ENCODE measurements at regions not wholly inside any gene's neighbourhood (a gene's known extent, or its start where the extent isn't known, plus 50 kb on each side); places are given as distances from the start of the nearest gene placed in this dataset.

DNA sequence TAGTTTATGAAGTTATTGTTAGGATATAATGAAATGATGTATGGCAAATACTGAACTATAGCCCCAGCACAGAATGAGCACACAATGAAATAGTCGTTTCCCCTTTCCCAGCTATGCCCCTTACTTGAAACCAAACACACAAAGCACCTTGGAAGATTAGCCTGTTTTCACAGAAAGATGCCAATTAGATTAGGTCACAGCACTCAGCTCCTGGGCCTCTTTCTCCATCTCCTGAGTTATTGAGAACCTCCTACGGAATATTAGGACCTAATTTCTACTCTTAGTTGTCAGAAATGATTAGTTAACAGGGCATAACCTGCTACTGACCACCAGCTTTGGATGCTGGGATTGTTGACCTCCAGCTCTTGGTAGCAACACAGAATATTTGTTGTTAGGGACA, 269.4 kb upstream of the ROPN1 start:
- no peak for ATAC-seq

More for the DNA sequence above, 269.4 kb upstream of the ROPN1 start:
- Histone ChIP-seq H3K27me3 (ENCODE audit: control insufficient read depth in 1 of 2, insufficient read depth in 2 of 2, low read length in 2 of 2) (peaks cover 0 to 4% of the 10 kb centered on the region in 2 experiments; a peak in 1 of 5 replicates), H3K4me2 (ENCODE audit: low read depth, low read length) (no peak overlapping the region), H3K4me1 (ENCODE audit: insufficient read depth, low read length) (peaks cover 8% of the 10 kb centered on the region), H2AFZ (ENCODE audit: low read length) (no peak overlapping the region), H3K36me3 (replicated peaks in 1 of 2; ENCODE audit: control insufficient read depth in 1 of 2, insufficient read depth in 2 of 2, low read length in 2 of 2) (no peaks in the 10 kb centered on the region), H4K20me1 (ENCODE audit: insufficient read depth, low read length) (no peaks in the 10 kb centered on the region), H3K27ac (ENCODE audit: extremely low read length, insufficient read depth, low read length) (no peak overlapping the region), H3K4me3 (replicated peaks in 1 of 3; ENCODE audit: insufficient read depth in 1 of 3, low read depth in 2 of 3, low read length in 3 of 3) (no peak overlapping the region), H3K79me2 (ENCODE audit: insufficient read depth, low read length) (no peaks in the 10 kb centered on the region), H3K9ac (ENCODE audit: insufficient read depth, low read depth, low read length) (no peak overlapping the region), H3K9me3 (ENCODE audit: low read length) (no peaks in the 10 kb centered on the region)
- WGBS (ENCODE audit: low lambda C conversion rate) = 0% methylated on average over 2 of the region's 2 CpGs
- FAIRE-seq (no peak), DNase-seq (ENCODE audit: low spot score) (no peak)
- ChIA-PET CTCF (ENCODE audit: low intra/inter-chr PET ratio, low total read pairs) (no interaction called here), POLR2A (no interaction called here)
- TF ChIP-seq ZFY (CRISPR knock-in tag; IDR thresholded peaks at IDR 0.05) (no peak), ZNF383 (CRISPR knock-in tag; IDR thresholded peaks at IDR 0.05; ENCODE audit: borderline replicate concordance) (no peak), STAG1 (CRISPR knock-in tag; IDR thresholded peaks at IDR 0.05) (no peak), NKX3-1 (CRISPR knock-in tag; IDR thresholded peaks at IDR 0.05) (no peak), SP4 (CRISPR knock-in tag; IDR thresholded peaks at IDR 0.05) (no peak), SMARCE1 (IDR thresholded peaks at IDR 0.05; ENCODE audit: borderline replicate concordance) (no peak), HOXA3 (CRISPR knock-in tag; IDR thresholded peaks at IDR 0.05) (no peak)
- TF ChIP-seq, protein P1, sequence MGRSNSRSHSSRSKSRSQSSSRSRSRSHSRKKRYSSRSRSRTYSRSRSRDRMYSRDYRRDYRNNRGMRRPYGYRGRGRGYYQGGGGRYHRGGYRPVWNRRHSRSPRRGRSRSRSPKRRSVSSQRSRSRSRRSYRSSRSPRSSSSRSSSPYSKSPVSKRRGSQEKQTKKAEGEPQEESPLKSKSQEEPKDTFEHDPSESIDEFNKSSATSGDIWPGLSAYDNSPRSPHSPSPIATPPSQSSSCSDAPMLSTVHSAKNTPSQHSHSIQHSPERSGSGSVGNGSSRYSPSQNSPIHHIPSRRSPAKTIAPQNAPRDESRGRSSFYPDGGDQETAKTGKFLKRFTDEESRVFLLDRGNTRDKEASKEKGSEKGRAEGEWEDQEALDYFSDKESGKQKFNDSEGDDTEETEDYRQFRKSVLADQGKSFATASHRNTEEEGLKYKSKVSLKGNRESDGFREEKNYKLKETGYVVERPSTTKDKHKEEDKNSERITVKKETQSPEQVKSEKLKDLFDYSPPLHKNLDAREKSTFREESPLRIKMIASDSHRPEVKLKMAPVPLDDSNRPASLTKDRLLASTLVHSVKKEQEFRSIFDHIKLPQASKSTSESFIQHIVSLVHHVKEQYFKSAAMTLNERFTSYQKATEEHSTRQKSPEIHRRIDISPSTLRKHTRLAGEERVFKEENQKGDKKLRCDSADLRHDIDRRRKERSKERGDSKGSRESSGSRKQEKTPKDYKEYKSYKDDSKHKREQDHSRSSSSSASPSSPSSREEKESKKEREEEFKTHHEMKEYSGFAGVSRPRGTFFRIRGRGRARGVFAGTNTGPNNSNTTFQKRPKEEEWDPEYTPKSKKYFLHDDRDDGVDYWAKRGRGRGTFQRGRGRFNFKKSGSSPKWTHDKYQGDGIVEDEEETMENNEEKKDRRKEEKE (IDR thresholded peaks at IDR 0.05) = no peak
- TF ChIP-seq, protein P2, sequence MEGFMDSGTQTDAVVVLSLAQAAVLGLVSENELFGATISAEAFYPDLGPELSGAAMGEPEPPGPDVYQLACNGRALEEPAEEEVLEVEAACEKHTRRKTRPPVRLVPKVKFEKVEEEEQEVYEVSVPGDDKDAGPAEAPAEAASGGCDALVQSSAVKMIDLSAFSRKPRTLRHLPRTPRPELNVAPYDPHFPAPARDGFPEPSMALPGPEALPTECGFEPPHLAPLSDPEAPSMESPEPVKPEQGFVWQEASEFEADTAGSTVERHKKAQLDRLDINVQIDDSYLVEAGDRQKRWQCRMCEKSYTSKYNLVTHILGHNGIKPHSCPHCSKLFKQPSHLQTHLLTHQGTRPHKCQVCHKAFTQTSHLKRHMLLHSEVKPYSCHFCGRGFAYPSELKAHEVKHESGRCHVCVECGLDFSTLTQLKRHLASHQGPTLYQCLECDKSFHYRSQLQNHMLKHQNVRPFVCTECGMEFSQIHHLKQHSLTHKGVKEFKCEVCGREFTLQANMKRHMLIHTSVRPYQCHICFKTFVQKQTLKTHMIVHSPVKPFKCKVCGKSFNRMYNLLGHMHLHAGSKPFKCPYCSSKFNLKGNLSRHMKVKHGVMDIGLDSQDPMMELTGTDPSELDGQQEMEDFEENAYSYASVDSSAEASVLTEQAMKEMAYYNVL (CRISPR knock-in tag; IDR thresholded peaks at IDR 0.05; ENCODE audit: borderline replicate concordance) = no peak
- TF ChIP-seq, protein P3, sequence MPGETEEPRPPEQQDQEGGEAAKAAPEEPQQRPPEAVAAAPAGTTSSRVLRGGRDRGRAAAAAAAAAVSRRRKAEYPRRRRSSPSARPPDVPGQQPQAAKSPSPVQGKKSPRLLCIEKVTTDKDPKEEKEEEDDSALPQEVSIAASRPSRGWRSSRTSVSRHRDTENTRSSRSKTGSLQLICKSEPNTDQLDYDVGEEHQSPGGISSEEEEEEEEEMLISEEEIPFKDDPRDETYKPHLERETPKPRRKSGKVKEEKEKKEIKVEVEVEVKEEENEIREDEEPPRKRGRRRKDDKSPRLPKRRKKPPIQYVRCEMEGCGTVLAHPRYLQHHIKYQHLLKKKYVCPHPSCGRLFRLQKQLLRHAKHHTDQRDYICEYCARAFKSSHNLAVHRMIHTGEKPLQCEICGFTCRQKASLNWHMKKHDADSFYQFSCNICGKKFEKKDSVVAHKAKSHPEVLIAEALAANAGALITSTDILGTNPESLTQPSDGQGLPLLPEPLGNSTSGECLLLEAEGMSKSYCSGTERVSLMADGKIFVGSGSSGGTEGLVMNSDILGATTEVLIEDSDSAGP (CRISPR knock-in tag; IDR thresholded peaks at IDR 0.05; ENCODE audit: borderline replicate concordance) = no peak
- BruUV-seq (replicated peaks) = no TSS peak
- in situ Hi-C loops (cut with HindIII; ENCODE audit: extremely low pct_ligation_motif_present, low pct_unique_long_range_greater_than_20kb) = loop anchor here (25.0 kb wide), 1 partner anchor 249 kb away; no protein-coding TSS in a partner anchor
- intact Hi-C loops (cut with micrococcal nuclease; ENCODE audit: unreplicated experiment) = no loop called here

All from HepG2 (cell line).